ENCODE measurements at regions not wholly inside any gene's neighbourhood (a gene's known extent, or its start where the extent isn't known, plus 50 kb on each side); places are given as distances from the start of the nearest gene placed in this dataset.

DNA sequence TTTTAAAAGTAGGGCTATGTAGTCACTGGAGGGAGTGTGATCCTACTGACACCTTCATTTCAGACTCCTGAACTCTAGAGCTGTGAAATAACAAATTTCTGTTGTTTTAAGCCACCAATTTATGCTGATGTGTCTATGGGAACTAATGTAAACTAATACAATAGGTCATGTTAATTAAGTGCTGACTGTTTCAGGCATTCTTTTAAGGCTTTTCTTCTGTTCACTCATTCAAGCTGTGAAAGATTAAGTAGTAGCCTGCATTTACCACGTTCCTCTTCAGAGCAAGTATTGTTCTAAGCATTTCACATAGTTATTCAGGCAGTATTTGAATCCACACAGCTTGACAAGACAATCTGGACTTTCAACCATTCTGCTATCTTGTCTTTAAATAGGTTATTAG, 1135.0 kb downstream of the SLITRK1 start:
- DNase-seq (ENCODE audit: low read depth in 1 of 2, low spot score in 1 of 2), result no peak
- Histone ChIP-seq H3K4me3 (replicated peaks; ENCODE audit: insufficient read depth, low read length) (no peak overlapping the region), H3K27ac (replicated peaks) (no peak overlapping the region)

DNA sequence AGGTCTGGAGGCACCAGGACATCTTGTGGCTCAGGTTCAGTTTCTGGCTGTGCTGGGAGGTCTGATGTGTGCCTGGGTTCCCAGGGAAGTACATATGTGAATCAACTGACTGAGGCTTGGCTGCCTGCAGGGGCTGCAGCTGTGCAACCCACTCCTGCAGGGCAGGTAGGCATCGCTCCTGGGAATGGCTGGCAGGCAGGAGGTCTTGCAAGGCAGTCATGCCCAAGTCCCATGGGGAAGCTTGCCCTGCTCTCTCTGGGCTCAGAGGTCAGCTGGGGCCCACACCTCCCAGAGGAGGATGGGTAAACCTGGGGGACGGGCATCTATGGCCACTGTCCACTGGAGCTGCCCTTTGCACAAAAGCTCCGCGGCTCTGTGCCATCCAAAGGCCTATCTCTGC, 1141.8 kb downstream of the SLITRK1 start:
- no peak for TF ChIP-seq POLR2AphosphoS5 (IDR thresholded peaks at IDR 0.05; ENCODE audit: low read depth)
- TF ChIP-seq, protein P1, sequence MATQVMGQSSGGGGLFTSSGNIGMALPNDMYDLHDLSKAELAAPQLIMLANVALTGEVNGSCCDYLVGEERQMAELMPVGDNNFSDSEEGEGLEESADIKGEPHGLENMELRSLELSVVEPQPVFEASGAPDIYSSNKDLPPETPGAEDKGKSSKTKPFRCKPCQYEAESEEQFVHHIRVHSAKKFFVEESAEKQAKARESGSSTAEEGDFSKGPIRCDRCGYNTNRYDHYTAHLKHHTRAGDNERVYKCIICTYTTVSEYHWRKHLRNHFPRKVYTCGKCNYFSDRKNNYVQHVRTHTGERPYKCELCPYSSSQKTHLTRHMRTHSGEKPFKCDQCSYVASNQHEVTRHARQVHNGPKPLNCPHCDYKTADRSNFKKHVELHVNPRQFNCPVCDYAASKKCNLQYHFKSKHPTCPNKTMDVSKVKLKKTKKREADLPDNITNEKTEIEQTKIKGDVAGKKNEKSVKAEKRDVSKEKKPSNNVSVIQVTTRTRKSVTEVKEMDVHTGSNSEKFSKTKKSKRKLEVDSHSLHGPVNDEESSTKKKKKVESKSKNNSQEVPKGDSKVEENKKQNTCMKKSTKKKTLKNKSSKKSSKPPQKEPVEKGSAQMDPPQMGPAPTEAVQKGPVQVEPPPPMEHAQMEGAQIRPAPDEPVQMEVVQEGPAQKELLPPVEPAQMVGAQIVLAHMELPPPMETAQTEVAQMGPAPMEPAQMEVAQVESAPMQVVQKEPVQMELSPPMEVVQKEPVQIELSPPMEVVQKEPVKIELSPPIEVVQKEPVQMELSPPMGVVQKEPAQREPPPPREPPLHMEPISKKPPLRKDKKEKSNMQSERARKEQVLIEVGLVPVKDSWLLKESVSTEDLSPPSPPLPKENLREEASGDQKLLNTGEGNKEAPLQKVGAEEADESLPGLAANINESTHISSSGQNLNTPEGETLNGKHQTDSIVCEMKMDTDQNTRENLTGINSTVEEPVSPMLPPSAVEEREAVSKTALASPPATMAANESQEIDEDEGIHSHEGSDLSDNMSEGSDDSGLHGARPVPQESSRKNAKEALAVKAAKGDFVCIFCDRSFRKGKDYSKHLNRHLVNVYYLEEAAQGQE (IDR thresholded peaks at IDR 0.05; ENCODE audit: insufficient replicate concordance, low read depth), result no peak
- no peak for TF ChIP-seq GABPA (IDR thresholded peaks at IDR 0.05; ENCODE audit: low read depth)
- TF ChIP-seq SPI1 (IDR thresholded peaks at IDR 0.05; ENCODE audit: borderline replicate concordance, low read depth), result no peak
- TF ChIP-seq, protein P2, sequence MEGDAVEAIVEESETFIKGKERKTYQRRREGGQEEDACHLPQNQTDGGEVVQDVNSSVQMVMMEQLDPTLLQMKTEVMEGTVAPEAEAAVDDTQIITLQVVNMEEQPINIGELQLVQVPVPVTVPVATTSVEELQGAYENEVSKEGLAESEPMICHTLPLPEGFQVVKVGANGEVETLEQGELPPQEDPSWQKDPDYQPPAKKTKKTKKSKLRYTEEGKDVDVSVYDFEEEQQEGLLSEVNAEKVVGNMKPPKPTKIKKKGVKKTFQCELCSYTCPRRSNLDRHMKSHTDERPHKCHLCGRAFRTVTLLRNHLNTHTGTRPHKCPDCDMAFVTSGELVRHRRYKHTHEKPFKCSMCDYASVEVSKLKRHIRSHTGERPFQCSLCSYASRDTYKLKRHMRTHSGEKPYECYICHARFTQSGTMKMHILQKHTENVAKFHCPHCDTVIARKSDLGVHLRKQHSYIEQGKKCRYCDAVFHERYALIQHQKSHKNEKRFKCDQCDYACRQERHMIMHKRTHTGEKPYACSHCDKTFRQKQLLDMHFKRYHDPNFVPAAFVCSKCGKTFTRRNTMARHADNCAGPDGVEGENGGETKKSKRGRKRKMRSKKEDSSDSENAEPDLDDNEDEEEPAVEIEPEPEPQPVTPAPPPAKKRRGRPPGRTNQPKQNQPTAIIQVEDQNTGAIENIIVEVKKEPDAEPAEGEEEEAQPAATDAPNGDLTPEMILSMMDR (IDR thresholded peaks at IDR 0.05; ENCODE audit: insufficient read depth, low read length), result no peak
- DNase-seq (ENCODE audit: low read depth in 1 of 2, low spot score in 1 of 2), result no peak
- Histone ChIP-seq H3K27me3 (ENCODE audit: insufficient read depth, poor library complexity, severe bottlenecking) (no peaks in the 10 kb centered on the region), H3K4me3 (replicated peaks; ENCODE audit: insufficient read depth, low read length) (no peak overlapping the region), H3K27ac (replicated peaks) (no peak overlapping the region)

More for the DNA sequence above, 1135.0 kb downstream of the SLITRK1 start:
- TF ChIP-seq POLR2AphosphoS5 (IDR thresholded peaks at IDR 0.05; ENCODE audit: low read depth), result no peak
- TF ChIP-seq, protein P1 (IDR thresholded peaks at IDR 0.05; ENCODE audit: insufficient replicate concordance, low read depth), result no peak
- no peaks in the 10 kb centered on the region for H3K27me3 ChIP-seq (ENCODE audit: insufficient read depth, poor library complexity, severe bottlenecking)

DNA sequence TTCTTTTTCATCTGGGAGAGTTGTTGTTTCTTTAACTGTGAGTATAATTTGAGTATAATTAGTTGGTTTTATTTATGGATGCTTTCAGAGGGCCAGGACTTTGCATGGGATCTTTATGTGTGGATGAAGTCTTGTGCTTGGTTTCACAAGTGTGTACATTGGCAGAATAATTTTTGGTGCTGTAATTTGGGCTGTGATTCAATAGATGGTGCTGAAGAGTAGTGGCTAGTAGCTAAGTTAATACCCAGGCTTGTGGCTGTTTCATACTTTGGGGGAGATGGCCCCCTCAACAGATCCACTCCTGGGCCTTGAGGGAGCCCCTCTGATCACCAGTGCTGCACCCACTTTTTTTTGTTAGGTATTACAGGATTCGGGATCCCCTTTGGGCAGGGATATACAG, 1142.4 kb downstream of the SLITRK1 start:
- no peak for DNase-seq (ENCODE audit: low read depth in 1 of 2, low spot score in 1 of 2)
- no peak overlapping the region for H3K4me3 ChIP-seq (replicated peaks; ENCODE audit: insufficient read depth, low read length)
- H3K27me3 ChIP-seq (ENCODE audit: insufficient read depth, poor library complexity, severe bottlenecking), result no peaks in the 10 kb centered on the region
- no peak overlapping the region for H3K27ac ChIP-seq (replicated peaks)
- TF ChIP-seq, protein P2 (IDR thresholded peaks at IDR 0.05; ENCODE audit: insufficient read depth, low read length), result no peak
- TF ChIP-seq, protein P1 (IDR thresholded peaks at IDR 0.05; ENCODE audit: insufficient replicate concordance, low read depth), result no peak
- no peak for TF ChIP-seq SPI1 (IDR thresholded peaks at IDR 0.05; ENCODE audit: borderline replicate concordance, low read depth)
- no peak for TF ChIP-seq GABPA (IDR thresholded peaks at IDR 0.05; ENCODE audit: low read depth)
- TF ChIP-seq POLR2AphosphoS5 (IDR thresholded peaks at IDR 0.05; ENCODE audit: low read depth), result no peak

DNA sequence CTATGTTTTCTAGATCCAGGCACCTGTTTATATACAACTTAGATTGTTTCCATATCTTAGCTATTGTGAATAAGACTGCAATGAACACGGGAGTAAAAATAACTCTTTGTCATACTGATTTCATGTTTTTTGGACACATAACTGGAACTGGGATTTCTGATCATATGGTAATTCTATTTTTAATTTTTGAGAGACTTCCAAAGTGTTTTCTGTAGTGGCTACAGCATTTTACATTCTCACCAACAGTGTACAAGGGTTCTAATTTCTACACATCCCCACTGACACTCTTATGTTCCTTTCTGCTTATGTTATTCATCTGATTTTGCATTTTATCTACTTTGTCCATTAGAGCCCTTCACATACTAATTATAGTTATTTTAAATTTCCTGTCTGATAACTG, 1152.9 kb downstream of the SLITRK1 start:
- no peak overlapping the region for H3K27ac ChIP-seq (replicated peaks)

More for the DNA sequence above, 1152.9 kb downstream of the SLITRK1 start:
- H3K4me3 ChIP-seq (replicated peaks; ENCODE audit: insufficient read depth, low read length), result no peak overlapping the region
- no peak for TF ChIP-seq SPI1 (IDR thresholded peaks at IDR 0.05; ENCODE audit: borderline replicate concordance, low read depth)
- no peak for TF ChIP-seq GABPA (IDR thresholded peaks at IDR 0.05; ENCODE audit: low read depth)
- TF ChIP-seq, protein P2 (IDR thresholded peaks at IDR 0.05; ENCODE audit: insufficient read depth, low read length), result no peak
- no peak for TF ChIP-seq POLR2AphosphoS5 (IDR thresholded peaks at IDR 0.05; ENCODE audit: low read depth)
- TF ChIP-seq, protein P1 (IDR thresholded peaks at IDR 0.05; ENCODE audit: insufficient replicate concordance, low read depth), result no peak
- no peak for DNase-seq (ENCODE audit: low read depth in 1 of 2, low spot score in 1 of 2)
- H3K27me3 ChIP-seq (ENCODE audit: insufficient read depth, poor library complexity, severe bottlenecking), result no peaks in the 10 kb centered on the region

Data from HL-60 (cell line).